ENCODE measurements at regions not wholly inside any gene's neighbourhood (a gene's known extent, or its start where the extent isn't known, plus 50 kb on each side); places are given as distances from the start of the nearest gene placed in this dataset.
"Not testable (repeated sequence)": the region's sequence is repeated elsewhere in the genome, so short reads cannot be mapped to it uniquely, and the experiment has no call there.

DNA sequence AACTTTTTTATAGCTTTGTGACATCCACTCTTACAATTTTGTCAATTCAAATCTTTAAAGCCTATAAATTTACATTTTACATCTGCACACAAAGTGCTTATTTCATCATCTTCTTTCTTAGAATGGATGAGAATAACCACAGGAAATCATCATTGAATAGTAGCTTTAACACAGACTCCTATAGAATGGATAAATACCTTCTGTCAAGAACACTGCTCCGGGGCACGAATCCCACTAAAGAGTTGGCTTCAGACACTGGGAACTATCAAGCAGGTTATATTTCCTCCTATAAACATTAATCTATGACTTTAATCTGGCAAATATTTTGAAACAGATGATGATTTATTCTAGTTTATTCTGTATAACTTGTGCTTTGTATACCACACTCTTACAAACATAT, 269.7 kb upstream of the TPK1 start:
- Histone ChIP-seq H2AFZ (ENCODE audit: low read length) (no peak overlapping the region), H3K4me3 (ENCODE audit: low read depth, low read length, poor library complexity, severe bottlenecking) (no peak overlapping the region), H3K36me3 (ENCODE audit: insufficient read depth, low read length) (no peaks in the 10 kb centered on the region), H3K4me1 (ENCODE audit: insufficient read depth, low read length, poor library complexity, severe bottlenecking) (no peaks in the 10 kb centered on the region), H3K9me2 (ENCODE audit: insufficient read depth, low read length) (no peaks in the 10 kb centered on the region), H3K4me2 (ENCODE audit: low read length) (no peak overlapping the region), H3K27ac (ENCODE audit: low read depth, low read length, poor library complexity, severe bottlenecking) (no peak overlapping the region), H3K9me3 (ENCODE audit: low read length) (no peaks in the 10 kb centered on the region), H4K20me1 (ENCODE audit: insufficient read depth, low read length) (no peaks in the 10 kb centered on the region), H3K79me2 (ENCODE audit: insufficient read depth, low read depth, low read length) (no peaks in the 10 kb centered on the region)
- DNase-seq (ENCODE audit: low spot score), result no peak
- no peak for TF ChIP-seq EZH2phosphoT487 (IDR thresholded peaks at IDR 0.05; ENCODE audit: borderline replicate concordance, low read depth, low read length)
- TF ChIP-seq, protein P1, sequence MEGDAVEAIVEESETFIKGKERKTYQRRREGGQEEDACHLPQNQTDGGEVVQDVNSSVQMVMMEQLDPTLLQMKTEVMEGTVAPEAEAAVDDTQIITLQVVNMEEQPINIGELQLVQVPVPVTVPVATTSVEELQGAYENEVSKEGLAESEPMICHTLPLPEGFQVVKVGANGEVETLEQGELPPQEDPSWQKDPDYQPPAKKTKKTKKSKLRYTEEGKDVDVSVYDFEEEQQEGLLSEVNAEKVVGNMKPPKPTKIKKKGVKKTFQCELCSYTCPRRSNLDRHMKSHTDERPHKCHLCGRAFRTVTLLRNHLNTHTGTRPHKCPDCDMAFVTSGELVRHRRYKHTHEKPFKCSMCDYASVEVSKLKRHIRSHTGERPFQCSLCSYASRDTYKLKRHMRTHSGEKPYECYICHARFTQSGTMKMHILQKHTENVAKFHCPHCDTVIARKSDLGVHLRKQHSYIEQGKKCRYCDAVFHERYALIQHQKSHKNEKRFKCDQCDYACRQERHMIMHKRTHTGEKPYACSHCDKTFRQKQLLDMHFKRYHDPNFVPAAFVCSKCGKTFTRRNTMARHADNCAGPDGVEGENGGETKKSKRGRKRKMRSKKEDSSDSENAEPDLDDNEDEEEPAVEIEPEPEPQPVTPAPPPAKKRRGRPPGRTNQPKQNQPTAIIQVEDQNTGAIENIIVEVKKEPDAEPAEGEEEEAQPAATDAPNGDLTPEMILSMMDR (conservative IDR thresholded peaks at IDR 0.05; ENCODE audit: low read length), result no peak
- intact Hi-C loops (cut with micrococcal nuclease; ENCODE audit: unreplicated experiment), result no loop called here
- POLR2A ChIA-PET, result interaction anchor here (1.8 kb wide), 1 partner anchor 22 kb away, joined by 5 read pairs; no protein-coding TSS in a partner anchor
- BruUV-seq (replicated peaks), result no TSS peak
- CTCF ChIA-PET (ENCODE audit: unreplicated experiment), result no interaction called here

GRCh38 chr7:145104400-145104799, 268.5 kb upstream of the TPK1 start:
- Histone ChIP-seq H3K4me1 (ENCODE audit: insufficient read depth, low read length, poor library complexity, severe bottlenecking) (no peaks in the 10 kb centered on the region), H3K4me2 (ENCODE audit: low read length) (no peak overlapping the region), H3K36me3 (ENCODE audit: insufficient read depth, low read length) (no peaks in the 10 kb centered on the region), H3K4me3 (ENCODE audit: low read depth, low read length, poor library complexity, severe bottlenecking) (no peak overlapping the region), H3K27ac (ENCODE audit: low read depth, low read length, poor library complexity, severe bottlenecking) (no peak overlapping the region), H3K79me2 (ENCODE audit: insufficient read depth, low read depth, low read length) (no peaks in the 10 kb centered on the region), H2AFZ (ENCODE audit: low read length) (no peak overlapping the region), H3K9me3 (ENCODE audit: low read length) (no peaks in the 10 kb centered on the region), H4K20me1 (ENCODE audit: insufficient read depth, low read length) (no peaks in the 10 kb centered on the region), H3K9me2 (ENCODE audit: insufficient read depth, low read length) (no peaks in the 10 kb centered on the region)
- ChIA-PET POLR2A (interaction anchor here (1.8 kb wide), 1 partner anchor 20 kb away, joined by 5 read pairs; no protein-coding TSS in a partner anchor), CTCF (ENCODE audit: unreplicated experiment) (no interaction called here)
- TF ChIP-seq, protein P1 (conservative IDR thresholded peaks at IDR 0.05; ENCODE audit: low read length), result no peak
- TF ChIP-seq EZH2phosphoT487 (IDR thresholded peaks at IDR 0.05; ENCODE audit: borderline replicate concordance, low read depth, low read length), result no peak
- intact Hi-C loops (cut with micrococcal nuclease; ENCODE audit: unreplicated experiment), result no loop called here
- no peak for DNase-seq (ENCODE audit: low spot score)
- BruUV-seq (replicated peaks), result no TSS peak

DNA sequence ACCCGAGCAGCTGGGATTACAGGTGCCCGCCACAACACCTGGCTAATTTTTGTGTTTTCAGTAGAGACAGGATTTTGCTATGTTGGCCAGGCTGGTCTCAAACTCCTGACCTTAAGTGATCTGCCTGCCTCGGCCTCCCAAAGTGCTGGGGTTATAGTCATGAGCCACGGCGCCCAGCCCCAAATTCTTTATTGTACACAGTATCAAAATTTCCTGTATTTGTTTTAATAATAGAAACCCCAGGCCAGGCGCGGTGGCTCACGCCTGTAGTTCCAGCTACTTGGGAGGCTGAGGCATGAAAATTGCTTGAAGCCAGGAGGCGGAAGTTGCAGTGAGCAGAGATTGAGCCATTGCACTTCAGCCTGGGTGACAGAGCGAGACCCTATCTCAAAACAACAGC, 266.3 kb upstream of the TPK1 start:
- BruUV-seq (replicated peaks); H3K4me2 ChIP-seq (ENCODE audit: low read length); DNase-seq (ENCODE audit: low spot score); H3K36me3 ChIP-seq (ENCODE audit: insufficient read depth, low read length); H3K9me2 ChIP-seq (ENCODE audit: insufficient read depth, low read length); H3K4me1 ChIP-seq (ENCODE audit: insufficient read depth, low read length, poor library complexity, severe bottlenecking); H2AFZ ChIP-seq (ENCODE audit: low read length); H3K9me3 ChIP-seq (ENCODE audit: low read length); intact Hi-C loops (cut with micrococcal nuclease; ENCODE audit: unreplicated experiment); H3K4me3 ChIP-seq (ENCODE audit: low read depth, low read length, poor library complexity, severe bottlenecking); H3K79me2 ChIP-seq (ENCODE audit: insufficient read depth, low read depth, low read length); H4K20me1 ChIP-seq (ENCODE audit: insufficient read depth, low read length); H3K27ac ChIP-seq (ENCODE audit: low read depth, low read length, poor library complexity, severe bottlenecking); CTCF ChIA-PET (ENCODE audit: unreplicated experiment): not testable (repeated sequence)
- POLR2A ChIA-PET, result interaction anchor here (0.5 to 0.9 kb wide), 2 partner anchors 38 to 1024 kb away, joined by 3 read pairs; no protein-coding TSS in a partner anchor

Measured in OCI-LY7 (cell line).